Left colon (tissue), 2 donors: ENCODE measurements at regions not wholly inside any gene's neighbourhood (a gene's known extent, or its start where the extent isn't known, plus 50 kb on each side); places are given as distances from the start of the nearest gene placed in this dataset.
"Not testable (repeated sequence)": the region's sequence is repeated elsewhere in the genome, so short reads cannot be mapped to it uniquely, and the experiment has no call there.

Experiments used
- ATAC-seq: fragments of 200-7000 bp; cut with Tn5 transposase; one replicate; pipeline ENCODE4 v1.9.1; 2020; ENCODE audit warnings: mild to moderate bottlenecking, moderate library complexity
- DNase-seq, 2 donors: peaks; one replicate each; pipeline ENCODE4 v3.0.0-alpha.2; 2020
- intact Hi-C, 2 donors: fragments of 100-400 bp; cut with DNase I in 1 of 2; cut with micrococcal nuclease in 1 of 2; formaldehyde crosslinking; loops; one replicate each; pipeline versions ENCODE4 v1.11.2 to v1.14.0; 2022; cut with DNase I, micrococcal nuclease
- donor health status: DM: no; HTN: no; CAD: no.
- donor health status: DM: yes; HTN: yes; CAD: no.

DNA sequence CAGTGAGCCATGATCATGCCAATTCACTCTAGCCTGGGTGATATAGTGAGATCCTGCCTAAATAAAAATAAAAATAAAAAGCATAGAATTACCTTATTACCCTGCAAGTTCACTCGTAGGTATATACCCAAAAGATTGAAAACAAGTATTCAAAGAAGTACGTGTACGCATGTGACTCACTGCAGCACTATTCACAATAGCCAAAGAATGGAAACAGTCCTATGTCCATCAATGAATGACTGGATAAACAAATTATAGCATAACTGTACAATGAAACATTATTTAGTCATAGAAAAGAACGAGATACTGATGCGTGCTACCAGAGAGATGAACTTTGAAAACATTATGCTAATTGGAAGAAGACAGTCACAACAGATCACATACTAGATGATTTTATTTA, 204.6 kb upstream of the DIAPH2 start:
- DNase-seq (no peak), ATAC-seq (no peak)
- intact Hi-C loops = no loop called here

DNA sequence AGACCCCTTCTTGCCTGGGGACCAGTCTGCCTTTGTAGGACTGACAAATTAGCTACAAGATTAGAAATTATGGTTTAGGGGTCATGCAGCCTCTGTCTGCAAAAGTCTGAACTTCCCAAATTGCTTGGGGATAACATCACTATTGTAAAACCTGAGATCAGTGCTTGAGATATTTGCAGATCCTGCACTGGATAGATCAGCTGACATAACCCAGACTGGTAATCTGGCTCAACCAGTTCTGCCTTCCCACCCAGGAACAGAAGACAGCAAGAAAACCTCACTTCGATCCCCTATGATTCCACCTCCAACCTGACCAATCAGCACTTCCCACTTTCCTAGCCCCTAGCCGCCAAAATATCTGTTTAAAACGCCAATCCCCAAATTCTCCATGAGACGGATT, 202.8 kb upstream of the DIAPH2 start:
- intact Hi-C loops = no loop called here
- ATAC-seq (no peak), DNase-seq (no peak)

DNA sequence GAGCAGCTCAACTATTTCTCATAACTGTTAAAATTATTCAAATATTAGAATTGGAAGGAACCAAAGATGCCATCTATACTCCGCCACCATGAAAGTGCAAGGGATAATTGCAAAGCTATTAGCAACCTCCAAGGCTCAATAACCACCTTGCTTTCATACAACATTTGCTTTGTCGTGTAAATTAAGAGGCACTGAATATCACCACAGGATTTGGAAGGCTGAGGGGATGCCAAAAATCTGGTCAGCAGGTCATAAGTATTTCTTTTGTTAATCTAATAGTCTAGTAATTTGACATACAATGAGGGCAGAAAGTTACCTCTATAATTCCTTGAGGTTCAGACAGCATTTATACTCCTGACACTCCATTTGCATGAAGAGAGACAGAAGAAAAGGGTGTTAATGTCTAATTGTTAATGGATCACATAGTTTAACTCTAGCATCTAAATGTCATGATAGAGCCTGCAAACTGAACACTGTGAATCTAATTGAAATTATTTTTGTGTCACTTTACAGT, 200.9 kb upstream of the DIAPH2 start:
- intact Hi-C loops = no loop called here
- ATAC-seq = no peak
- no peak for DNase-seq

DNA sequence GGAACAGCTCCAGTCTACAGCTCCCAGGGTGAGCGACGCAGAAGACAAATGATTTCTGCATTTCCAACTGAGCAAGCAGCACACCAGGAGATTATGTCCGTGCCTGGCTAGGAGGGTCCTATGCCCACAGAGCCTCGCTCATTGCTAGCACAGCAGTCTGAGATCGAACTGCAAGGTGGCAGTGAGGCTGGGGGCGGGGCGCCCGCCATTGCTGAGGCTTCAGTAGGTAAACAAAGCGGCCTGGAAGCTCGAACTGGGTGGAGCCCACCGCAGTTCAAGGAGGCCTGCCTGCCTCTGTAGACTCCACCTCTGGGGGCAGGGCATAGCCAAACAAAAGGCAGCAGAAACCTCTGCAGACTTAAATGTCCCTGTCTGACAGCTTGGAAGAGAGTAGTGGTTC, 198.0 kb upstream of the DIAPH2 start:
- DNase-seq, intact Hi-C loops, ATAC-seq: not testable (repeated sequence)

DNA sequence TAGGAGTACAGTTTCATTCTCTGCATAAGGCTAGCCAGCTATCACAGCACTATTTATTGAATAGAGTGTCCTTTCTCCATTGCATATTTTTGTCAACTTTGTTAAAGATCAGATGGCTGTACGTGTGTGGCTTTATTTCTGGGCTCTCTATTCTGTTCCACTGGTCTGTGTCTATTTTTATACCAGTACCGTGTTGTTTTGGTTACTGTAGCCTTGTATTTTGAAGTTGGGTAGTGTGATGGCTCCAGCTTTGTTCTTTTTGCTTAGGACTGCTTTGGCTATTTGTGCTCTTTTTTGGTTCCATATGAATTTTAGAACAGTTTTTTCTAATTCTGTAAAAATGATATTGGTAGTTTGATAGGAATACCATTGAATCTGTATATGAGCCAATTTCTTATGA, 182.1 kb upstream of the DIAPH2 start:
- intact Hi-C loops = no loop called here
- DNase-seq (no peak), ATAC-seq (no peak)

DNA sequence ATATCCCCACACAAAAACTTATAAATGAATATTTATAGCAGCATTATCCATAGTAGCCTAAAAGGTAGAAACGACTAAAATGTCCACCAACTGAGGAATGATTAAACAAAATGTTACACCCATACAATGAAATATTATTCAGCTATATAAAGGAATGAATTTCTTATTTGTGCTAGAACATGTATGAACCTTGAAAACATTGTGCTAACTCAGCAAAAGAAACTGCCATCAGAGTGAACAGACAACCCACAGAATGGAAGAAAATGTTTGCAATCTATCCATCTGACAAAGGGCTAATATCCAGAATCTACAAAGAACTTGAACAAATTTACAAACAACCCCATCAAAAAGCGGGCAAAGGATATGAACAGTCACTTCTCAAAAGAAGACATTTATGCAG, 155.3 kb upstream of the DIAPH2 start:
- DNase-seq, intact Hi-C loops: not testable (repeated sequence)

DNA sequence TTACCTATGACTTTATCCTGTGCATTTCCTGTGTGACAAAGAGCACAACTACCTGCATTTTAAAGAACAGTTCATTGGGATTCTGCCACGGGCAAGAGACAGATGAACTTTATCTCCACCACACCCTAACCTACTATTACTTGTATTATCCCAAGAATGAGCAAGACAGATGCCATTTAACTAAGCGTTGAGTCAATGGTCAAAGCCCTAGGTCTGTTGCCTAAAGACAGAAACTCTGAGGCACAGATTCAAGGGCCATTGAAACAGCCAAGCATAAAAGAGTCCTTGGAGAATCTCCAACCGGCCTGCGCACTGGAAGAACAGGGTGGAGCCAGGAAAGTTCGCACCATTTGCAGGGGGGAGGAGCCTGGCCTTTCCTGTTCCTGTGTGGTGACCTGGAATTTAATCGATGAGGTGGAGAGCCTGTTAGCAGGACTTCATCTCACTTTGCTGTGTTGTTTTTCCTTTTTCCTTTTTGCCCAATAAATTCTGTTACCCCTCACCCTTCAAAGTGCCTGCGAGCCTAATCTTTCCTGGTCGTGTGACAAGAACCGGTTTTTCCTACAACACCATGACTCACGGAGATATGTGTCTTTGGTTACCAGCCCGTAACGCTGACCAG, 146.4 kb upstream of the DIAPH2 start:
- peak; percentile 79 for ATAC-seq
- intact Hi-C loops = no loop called here
- DNase-seq = peak in 1 of 2 donors; percentile 43

More for the DNA sequence above, 155.3 kb upstream of the DIAPH2 start:
- ATAC-seq = not testable (repeated sequence)

DNA sequence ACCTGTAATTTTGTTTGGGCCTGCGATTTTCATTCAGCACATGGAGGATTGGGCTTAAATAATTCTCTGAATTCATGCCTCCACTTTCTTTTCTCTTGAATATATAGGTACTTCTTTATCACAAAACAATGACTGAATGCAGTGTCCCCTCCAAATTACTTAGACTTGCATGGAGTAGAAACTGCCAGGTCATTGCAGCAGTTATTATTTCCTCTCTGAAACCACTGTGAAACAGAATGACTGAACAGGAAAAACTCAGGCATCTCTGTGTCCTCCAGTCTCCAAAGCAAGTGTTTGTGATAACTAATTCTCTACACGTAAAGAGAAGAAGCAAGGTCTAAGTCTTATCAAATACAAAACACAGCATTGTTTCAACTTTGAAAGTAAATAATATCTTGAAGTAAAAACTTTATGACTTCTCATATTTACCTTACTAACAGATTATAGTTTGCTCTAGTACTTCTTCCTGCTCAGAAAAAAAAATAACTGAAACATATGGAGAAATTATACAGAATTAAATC, 144.5 kb upstream of the DIAPH2 start:
- ATAC-seq (peak; percentile 69), DNase-seq (no peak)
- intact Hi-C loops = no loop called here

DNA sequence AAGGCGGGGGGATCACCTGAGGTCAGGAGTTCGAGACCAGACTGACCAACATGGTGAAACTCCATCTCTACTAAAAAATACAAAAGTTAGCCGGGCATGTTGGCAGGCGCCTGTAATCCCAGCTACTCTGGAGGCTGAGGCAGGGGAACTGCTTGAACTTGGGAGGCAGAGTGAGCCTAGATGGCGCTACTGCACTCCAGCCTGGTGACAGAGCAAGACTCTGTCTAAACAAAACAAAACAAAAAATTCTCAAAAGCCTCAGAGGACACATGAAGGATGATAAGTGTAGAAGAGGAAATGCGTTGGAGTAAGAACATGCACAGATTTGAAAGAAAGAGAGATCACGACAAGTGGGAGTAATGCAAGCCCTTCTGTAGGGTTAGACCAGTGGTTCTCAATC, 138.4 kb upstream of the DIAPH2 start:
- DNase-seq = peak in 1 of 2 donors; percentile 12
- intact Hi-C loops, ATAC-seq: not testable (repeated sequence)

DNA sequence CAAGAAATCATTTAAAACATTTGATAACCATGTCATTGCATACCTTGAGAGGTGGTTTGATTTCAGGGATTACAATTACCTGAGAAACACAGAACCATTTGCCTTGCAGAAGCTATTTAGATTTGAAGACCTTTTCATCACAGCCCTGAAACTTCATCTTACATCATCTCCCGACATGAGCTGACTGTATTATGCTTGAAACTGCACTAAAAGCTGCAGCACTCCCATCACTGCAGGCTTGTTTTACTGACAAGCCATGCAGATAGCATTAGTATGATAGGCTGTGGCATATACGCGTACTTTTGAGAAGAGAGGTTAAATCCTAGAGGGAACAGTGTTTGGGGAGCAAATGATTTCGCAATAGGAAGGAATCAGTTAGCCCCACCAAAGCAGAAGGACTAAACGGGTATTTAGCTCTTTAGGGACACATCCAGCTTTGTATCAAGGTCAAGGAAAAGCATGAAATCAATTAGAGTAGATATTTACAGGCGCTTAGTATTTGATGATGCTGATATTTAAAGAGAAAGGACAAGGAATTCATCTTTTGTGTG, 133.2 kb upstream of the DIAPH2 start:
- no peak for DNase-seq
- no peak for ATAC-seq
- intact Hi-C loops = no loop called here

DNA sequence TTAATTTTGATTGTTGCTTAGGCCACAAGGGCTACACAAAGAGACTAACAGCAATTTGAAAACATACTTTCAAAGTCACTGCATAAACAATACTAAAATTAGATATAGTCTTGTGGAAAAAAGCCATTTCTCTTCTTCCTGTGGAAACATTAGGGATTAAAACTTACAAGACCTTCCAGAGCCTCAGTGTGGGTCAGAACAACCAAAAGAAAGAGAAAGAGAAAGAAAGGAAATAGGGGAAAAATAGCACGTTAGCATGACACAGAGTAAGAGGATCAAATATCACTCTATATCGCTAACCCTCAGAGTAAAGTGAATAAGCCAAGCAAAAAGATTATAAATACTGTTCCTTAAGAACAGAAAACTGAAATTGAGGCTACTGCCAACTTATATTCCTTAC, 127.8 kb upstream of the DIAPH2 start:
- intact Hi-C loops = no loop called here
- DNase-seq (no peak), ATAC-seq (no peak)

DNA sequence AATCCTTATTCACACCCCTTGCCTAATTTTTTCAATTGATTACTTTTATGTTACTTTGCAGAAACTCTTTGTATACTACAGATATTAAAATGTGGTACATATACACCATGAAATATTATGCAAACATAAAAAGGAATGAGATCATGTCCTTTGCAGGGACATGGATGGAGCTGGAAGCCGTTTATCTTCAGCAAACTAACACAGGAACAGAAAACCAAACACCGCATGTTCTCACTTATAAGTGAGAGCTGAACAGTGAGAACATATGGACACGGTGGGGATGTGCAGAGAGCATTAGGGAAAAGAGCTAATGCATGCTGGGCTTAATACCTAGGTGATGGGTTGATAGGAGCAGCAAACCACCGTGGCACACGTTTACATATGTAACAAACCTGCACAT, 123.5 kb upstream of the DIAPH2 start:
- intact Hi-C loops, ATAC-seq, DNase-seq: not testable (repeated sequence)

DNA sequence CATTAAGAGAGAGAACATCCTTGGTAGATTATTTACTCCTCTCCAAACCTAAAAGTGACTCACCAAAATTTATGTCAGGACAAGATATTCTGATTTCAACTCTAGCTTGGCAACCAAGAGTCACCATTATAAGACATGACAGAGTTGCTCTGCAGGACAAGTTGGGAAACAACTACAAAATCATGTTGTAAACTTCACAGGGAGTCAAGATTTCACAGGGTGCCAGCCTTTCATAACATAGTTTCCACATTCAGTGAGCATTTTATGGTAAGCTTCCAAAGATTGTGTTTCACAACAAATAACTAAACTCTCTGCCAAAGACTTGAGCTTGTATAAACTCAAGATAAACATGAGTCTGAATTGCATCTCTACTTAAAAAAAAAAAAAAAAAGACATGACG, 121.0 kb upstream of the DIAPH2 start:
- no peak for ATAC-seq
- DNase-seq = no peak
- intact Hi-C loops = no loop called here

DNA sequence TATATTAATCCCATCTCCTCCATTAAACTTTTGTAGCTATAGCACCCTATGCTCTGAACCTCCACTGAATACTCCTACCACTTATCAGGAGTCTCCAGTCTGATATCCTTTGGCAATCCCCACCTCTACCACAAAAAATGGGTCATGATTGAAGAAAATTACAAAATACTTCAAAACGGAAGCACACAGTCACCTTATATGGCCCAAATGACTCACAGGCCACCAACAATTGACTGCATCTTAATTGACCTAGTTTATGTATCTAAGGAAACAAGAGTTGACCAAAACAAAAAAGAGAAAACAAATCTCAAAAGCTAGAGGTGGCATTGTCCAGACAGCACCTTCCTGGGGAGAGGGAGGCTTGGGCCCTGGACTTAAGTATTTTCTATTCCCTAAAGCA, 120.0 kb upstream of the DIAPH2 start:
- intact Hi-C loops = no loop called here
- no peak for ATAC-seq

DNA sequence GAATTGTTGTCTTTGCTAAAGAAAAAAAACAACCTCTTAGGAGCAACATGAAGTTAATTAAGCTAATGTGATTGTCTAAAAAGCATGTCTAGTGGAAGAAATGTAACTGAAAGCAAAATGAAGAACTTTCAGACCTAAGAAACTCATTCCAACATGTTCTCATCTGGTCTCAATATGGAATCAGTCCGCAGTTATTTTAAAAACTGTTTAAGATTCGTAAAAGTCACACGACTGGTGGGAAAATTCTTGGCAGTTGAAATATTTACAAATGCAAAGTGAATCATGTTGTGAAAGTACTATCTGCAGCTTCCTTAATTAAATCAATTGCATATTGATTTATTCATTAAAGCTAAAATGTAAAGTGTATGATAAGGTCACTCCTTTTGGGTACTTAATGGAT, 117.8 kb upstream of the DIAPH2 start:
- intact Hi-C loops = no loop called here
- no peak for DNase-seq
- no peak for ATAC-seq

More for the DNA sequence above, 120.0 kb upstream of the DIAPH2 start:
- no peak for DNase-seq

DNA sequence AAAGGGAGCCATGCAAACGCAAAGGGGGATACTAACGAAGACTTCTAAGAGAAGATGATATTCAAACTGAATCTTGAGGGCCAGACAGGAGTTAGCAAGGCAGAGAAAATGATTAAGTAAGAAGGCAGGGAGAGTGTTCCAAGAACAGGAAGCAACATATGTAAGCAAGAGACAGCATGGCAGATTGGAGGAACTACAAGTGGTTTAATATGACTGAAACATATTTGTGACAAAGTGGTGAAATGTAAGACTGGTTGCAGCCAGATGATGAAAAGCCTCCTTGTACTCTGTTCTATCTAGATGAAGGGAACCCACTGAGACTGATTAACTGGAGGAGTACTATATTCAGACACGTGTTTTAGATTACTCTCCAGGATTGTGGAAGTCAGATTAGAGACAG, 116.6 kb upstream of the DIAPH2 start:
- ATAC-seq (no peak), DNase-seq (no peak)
- intact Hi-C loops = no loop called here

DNA sequence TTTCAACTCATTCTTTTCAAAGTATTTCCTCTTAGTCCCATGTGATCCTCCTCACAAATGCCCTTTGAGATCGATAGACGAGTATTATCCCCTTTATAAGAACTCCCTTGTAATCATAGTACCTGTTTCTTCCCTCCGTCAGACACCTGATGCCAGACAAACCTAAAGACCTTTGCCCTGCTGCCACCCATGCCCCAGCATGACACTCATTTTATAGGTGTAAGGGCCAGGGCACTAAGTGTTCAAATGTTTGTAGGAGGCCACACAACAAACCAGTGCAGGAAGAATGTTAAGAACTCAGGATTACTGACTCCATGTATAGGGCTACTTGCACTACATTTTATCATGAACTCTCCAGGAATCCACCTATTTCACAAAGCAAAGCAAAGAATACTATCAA, 115.6 kb upstream of the DIAPH2 start:
- peak; percentile 99 for ATAC-seq
- intact Hi-C loops = no loop called here
- DNase-seq = peak; percentile 19 to 44

DNA sequence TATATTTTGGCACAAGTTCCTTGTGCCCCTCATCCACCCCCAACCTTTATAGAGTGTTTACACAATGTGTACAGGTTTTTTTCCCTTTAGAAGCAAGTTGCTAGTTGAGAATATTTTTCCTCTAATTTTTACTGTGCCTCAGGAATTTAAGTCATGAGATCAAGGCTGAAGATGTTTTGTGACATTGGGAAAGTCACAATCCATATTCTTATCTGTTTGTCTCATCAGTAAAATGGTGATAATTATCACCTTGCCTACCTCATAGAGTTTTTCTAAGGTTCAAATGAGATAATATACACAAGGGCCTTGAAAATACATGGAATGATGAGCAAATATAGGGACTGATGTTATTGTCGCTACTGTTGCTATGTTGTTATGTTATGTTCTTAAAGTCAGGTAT, 109.6 kb upstream of the DIAPH2 start:
- DNase-seq = no peak
- ATAC-seq = no peak
- intact Hi-C loops = no loop called here

DNA sequence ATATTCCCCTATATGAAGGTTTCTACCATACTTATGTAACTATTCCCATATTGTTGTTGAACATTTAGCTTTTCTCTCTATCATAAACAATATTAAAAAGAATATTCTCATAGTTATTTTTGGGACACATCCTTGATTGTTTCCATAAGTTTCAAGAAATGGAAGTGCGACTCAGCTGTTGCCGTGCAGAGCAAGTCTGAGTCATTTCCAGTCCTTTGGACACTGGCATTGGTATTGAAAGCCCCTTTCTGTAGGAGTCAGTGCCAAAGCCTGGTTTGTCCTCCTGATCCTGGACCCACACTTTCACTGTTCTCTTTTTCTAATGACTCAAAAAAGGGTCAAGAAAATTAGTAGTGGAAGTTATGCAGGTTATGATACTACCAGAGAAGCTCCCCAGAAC, 108.3 kb upstream of the DIAPH2 start:
- intact Hi-C loops = no loop called here
- no peak for DNase-seq

DNA sequence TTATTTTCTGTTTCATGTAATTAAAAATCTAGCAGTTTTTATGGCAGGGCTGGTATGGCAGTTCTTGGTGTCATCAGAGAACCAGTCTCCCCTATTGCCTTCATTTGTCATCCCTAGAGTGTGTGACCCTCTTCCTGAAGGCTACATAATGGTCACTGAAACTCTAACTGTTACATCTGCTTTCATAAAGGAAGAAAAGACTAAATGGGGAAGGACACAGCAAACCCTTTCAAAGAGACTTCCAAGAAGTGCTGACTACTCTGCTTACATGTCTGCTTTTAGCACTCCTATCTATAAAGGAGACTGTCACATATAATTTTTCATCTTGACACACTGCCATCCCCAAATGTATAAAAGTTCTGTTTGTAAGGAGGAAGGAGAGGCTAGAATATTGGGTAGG, 105.9 kb upstream of the DIAPH2 start:
- DNase-seq (no peak), ATAC-seq (no peak)
- intact Hi-C loops = no loop called here

More for the DNA sequence above, 108.3 kb upstream of the DIAPH2 start:
- ATAC-seq = no peak

DNA sequence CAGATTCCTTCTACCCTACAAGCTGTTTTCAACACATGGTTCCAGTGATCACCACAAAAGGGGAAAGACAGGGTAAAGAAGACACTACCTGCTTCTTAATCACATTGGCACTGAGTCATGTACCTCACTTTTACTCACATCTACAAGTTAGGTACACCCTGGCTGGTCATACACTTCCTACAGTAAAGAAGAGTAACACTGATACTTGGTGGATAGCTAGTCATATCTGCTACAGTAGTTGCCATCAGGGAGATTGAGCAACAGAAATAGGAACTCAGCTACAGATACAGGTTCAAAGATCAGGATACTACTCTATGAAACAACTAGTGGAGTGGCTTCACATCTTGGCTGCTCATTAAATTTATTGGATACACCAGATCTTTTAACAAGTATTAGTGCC, 105.4 kb upstream of the DIAPH2 start:
- intact Hi-C loops = no loop called here
- DNase-seq (no peak), ATAC-seq (no peak)
